NCI-H146 treated with DMSO at 0.1 percent for 48 hours (cell line): ENCODE measurements at regions not wholly inside any gene's neighbourhood (a gene's known extent, or its start where the extent isn't known, plus 50 kb on each side); places are given as distances from the start of the nearest gene placed in this dataset.
"Not testable (repeated sequence)": the region's sequence is repeated elsewhere in the genome, so short reads cannot be mapped to it uniquely, and the experiment has no call there.

Source experiments
- DNase-seq: peaks from one replicate; lab custom pipeline; 2025; ENCODE audit not compliant: unreplicated experiment; lab: John Stamatoyannopoulos, UW

- no peak for DNase-seq
Measured at GRCh38 chr9:108270051-108270450, 585.7 kb downstream of the ACTL7B start.

- no peak for DNase-seq
Measured at GRCh38 chr9:108269371-108269770, 586.4 kb downstream of the ACTL7B start.

GRCh38 chr9:108265065-108265464 is 590.7 kb downstream of the ACTL7B start:
- DNase-seq = no peak

GRCh38 chr9:108264093-108264492 is 591.7 kb downstream of the ACTL7B start:
- no peak for DNase-seq

- DNase-seq = no peak
Measured at GRCh38 chr9:108262836-108263235, 593.0 kb downstream of the ACTL7B start.

- no peak for DNase-seq
Measured at GRCh38 chr9:108259917-108260675, 595.7 kb downstream of the ACTL7B start.

DNA sequence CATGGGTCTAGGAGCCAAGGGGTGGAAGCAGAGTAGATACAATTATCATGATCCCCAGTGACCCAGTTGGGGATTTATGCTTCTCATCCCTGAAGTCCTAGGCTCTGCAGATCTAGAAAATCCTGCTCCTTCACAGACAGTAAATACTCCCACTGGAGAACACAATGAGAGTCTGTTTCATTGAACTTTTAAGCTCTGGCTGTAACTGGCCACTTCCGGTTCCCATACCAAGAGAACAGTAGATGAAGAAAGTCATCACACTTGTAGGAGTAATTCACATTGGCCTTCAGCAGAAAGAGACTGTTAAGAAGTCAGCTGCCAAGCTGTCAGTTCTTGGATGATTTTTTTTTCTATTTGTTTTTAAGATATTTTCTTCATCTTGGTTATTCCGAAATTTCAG is 597.1 kb downstream of the ACTL7B start:
- no peak for DNase-seq

DNA sequence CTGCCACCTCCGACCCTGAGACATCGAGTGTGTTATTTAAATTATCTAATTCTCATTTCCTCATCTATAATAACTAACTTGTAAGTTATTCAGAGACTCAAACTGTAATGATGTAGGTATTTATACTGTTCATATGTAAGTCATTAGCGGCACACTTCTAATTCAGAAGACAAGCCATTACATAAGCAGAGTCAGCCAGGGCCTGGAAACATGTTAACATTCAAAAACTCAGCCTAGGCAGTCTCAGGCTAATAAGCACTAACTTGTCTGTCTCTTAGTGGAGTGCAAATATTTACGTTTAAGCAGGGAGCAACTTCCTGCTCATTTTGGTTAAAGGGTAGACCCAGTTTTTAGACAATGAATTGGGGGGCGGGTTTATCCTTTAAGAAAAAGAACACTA is 598.4 kb downstream of the ACTL7B start:
- peak; percentile 27 for DNase-seq

DNA sequence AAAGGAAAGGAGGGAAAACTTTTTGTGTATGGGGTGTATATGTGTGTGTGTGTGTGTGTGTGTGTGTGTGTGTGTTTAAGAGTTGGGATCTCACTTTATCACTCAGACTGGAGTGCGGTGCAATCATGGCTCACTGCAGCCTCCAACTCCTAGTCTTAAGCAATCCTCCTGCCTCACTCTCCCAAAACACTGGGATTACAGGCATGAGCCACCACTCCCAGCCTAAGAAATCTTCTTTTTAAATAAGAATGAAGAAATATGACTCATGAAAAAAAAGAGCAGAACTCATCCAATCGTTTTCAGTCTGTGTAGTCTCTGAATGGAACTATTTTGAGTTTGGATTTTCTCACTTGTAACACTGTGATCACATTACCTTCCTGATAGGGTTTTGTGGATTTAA is 601.5 kb downstream of the ACTL7B start:
- DNase-seq = no peak

DNA sequence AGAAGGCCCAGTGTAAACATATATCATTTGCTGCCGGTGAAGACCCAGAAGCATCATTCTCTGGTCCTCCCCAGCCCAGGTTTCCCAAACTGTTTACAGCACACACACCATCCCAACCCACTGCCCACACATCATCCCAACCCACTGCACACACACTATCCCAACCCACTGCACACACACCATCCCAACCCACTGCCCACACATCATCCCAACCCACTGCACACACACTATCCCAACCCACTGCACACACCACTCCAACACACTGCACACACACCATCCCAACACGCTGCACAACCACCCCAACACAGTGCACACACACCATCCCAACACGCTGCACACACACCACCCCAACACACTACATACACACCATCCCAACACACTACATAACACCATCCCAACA is 608.4 kb downstream of the ACTL7B start:
- not testable (repeated sequence) for DNase-seq

DNA sequence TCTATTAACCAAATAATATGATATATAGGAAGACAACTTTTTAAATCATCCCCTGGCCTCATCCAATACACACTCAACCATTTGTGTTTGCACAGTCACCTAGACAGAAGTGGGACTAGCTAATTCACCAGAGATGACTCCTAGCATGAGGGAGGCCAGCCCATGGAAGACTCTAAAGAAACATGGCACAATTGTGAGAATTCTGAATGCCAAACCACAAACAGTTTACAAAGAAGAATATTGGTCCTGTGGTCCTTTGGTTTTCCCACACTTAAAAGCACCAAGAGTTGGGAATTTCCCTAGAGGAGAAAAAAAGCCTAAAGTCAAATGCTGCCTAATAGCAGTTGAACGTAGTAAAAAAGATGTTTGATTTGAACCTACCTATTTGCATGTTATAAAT is 609.9 kb downstream of the ACTL7B start:
- DNase-seq = no peak

GRCh38 chr9:108245331-108245730 is 610.5 kb downstream of the ACTL7B start:
- DNase-seq = no peak

DNA sequence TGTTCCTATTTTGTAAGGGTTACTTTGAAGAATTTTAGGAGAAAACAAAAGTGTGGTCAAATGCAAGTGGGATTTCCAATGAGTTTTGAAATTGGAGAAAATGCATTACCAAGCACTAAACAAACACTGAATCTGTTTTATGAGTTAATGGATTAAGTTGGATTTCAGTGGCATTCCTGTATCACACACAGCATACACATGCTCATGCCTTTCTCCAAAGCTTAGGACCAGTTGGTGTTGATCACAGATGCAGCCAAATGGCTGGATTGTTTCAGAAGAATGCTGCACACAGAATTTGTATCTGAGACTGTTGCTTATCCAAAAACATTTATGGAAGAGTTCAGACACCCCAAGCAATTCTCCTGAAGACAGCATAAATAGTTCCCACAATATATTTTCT is 611.1 kb downstream of the ACTL7B start:
- no peak for DNase-seq

- no peak for DNase-seq
Measured at GRCh38 chr9:108241384-108242073, 614.3 kb downstream of the ACTL7B start.

DNA sequence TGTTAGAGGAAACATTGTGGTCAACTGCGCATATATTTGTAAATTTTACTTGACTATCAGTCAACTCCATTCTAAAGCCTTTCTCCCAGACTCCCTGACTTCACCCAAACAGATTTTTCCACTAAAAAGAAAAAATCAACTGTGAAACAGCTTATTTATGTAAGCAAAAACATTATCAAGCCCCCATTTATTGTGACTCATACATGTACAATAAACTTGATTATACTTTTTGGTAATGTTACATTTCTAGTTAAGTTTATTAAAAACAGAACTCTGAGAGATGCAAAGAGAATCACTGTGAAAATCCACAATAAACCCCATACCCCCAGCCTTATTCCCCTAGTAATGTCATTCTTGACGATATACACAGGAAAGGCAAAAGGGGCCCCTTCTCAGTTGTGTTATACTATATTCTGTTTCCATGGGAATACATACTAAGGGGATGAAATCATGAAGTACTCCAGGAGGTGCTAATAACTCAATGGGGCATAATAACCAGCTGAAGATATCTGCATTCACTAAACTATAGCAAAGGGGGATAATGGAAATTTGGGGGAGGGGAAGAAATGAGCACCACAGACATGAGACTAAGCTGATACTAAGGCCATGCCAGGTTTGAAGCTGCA is 616.0 kb downstream of the ACTL7B start:
- DNase-seq = no peak

GRCh38 chr9:108235609-108236008 is 620.2 kb downstream of the ACTL7B start:
- DNase-seq = no peak

- DNase-seq = no peak
Measured at GRCh38 chr9:108234811-108235210, 621.0 kb downstream of the ACTL7B start.

DNA sequence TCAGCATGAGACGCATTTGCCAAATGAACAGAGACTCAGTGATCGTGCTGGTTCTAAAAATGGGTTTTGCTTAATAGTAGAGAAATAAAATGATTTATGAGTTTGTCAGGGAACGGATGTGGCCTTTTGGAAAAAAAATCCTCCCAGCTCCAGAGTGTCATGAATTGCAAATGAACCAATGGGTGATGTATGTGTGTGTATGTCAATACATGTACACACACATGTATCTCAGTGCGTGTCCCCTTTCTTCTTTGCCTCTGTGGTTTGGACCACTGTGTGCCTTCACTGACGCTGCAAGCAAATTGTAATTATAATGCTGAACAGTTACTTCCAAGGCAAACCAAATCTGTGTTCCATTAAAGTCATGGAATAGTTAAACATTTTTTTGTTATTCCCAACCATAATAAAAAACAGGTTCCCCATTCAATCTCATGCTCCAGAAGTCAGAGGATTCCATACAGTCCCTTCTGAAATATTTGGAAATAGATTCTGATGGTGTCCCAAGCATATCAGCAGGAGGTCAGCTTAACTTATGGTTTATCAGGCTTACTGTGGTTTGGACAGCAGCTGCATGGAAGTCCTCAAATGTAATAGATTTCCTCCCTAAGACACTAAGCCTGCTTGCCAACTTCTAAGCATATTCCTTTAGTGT is 630.5 kb downstream of the ACTL7B start:
- no peak for DNase-seq

- DNase-seq = no peak
Measured at GRCh38 chr9:108224716-108225115, 631.1 kb downstream of the ACTL7B start.

DNA sequence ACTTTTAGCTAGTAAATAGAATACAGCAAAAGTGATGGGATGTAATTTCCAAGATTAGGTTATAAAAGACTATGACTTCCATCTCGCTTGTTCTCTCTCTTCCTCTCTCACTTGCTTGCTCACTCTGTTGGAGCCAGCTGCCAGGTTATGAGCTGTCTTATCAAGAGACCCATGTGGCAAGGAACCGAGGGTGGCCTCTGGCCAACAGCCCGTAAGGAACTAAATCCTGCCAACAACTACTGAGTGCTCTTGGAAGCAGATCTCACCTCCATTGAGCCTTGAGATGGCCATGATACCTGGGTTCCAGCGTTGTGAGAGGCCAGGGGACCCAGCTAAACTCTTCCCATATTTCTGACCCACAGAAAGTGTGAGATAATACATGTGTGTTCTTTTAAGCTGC is 636.1 kb downstream of the ACTL7B start:
- DNase-seq = no peak

GRCh38 chr9:108217431-108218349 is 638.1 kb downstream of the ACTL7B start:
- DNase-seq = no peak
